T-helper 22 cell (primary cell): ENCODE measurements at regions not wholly inside any gene's neighbourhood (a gene's known extent, or its start where the extent isn't known, plus 50 kb on each side); places are given as distances from the start of the nearest gene placed in this dataset.

ENCODE experiments used
- DNase-seq: peaks from one replicate; pipeline ENCODE4 v3.0.0-alpha.2; 2020; ENCODE audit warnings: low read depth

- no peak for DNase-seq
Measured at GRCh38 chr3:101172516-101172915, 147.9 kb downstream of the IMPG2 start.

- DNase-seq, result no peak
Measured at GRCh38 chr3:101171681-101172191, 148.6 kb downstream of the IMPG2 start.

- no peak for DNase-seq
Measured at GRCh38 chr3:101170806-101171558, 149.4 kb downstream of the IMPG2 start.

GRCh38 chr3:101170062-101170771, 150.2 kb downstream of the IMPG2 start:
- no peak for DNase-seq

- no peak for DNase-seq
Measured at GRCh38 chr3:101169516-101169915, 150.9 kb downstream of the IMPG2 start.

- DNase-seq, result no peak
Measured at GRCh38 chr3:101167376-101167775, 153.0 kb downstream of the IMPG2 start.

- no peak for DNase-seq
Measured at GRCh38 chr3:101166150-101166549, 154.2 kb downstream of the IMPG2 start.

- no peak for DNase-seq
Measured at GRCh38 chr3:101163554-101163953, 156.8 kb downstream of the IMPG2 start.

GRCh38 chr3:101159478-101159877, 160.9 kb downstream of the IMPG2 start:
- DNase-seq, result no peak

GRCh38 chr3:101158374-101158773, 162.0 kb downstream of the IMPG2 start:
- no peak for DNase-seq

GRCh38 chr3:101156787-101157345, 163.5 kb downstream of the IMPG2 start:
- DNase-seq, result no peak

GRCh38 chr3:101155825-101156224, 162.6 kb upstream of the ABI3BP start:
- no peak for DNase-seq

- no peak for DNase-seq
Measured at GRCh38 chr3:101154401-101154800, 161.2 kb upstream of the ABI3BP start.

- no peak for DNase-seq
Measured at GRCh38 chr3:101151286-101151913, 158.2 kb upstream of the ABI3BP start.

- DNase-seq, result no peak
Measured at GRCh38 chr3:101150504-101150903, 157.3 kb upstream of the ABI3BP start.

GRCh38 chr3:101149707-101150106, 156.5 kb upstream of the ABI3BP start:
- no peak for DNase-seq

GRCh38 chr3:101149251-101149650, 156.0 kb upstream of the ABI3BP start:
- DNase-seq, result no peak

GRCh38 chr3:101148001-101148400, 154.8 kb upstream of the ABI3BP start:
- no peak for DNase-seq

- DNase-seq, result no peak
Measured at GRCh38 chr3:101146946-101147345, 153.7 kb upstream of the ABI3BP start.

GRCh38 chr3:101144105-101144504, 150.9 kb upstream of the ABI3BP start:
- no peak for DNase-seq

- no peak for DNase-seq
Measured at GRCh38 chr3:101143012-101143411, 149.8 kb upstream of the ABI3BP start.

GRCh38 chr3:101142160-101142559, 148.9 kb upstream of the ABI3BP start:
- no peak for DNase-seq

- DNase-seq, result no peak
Measured at GRCh38 chr3:101141135-101141534, 147.9 kb upstream of the ABI3BP start.
